ENCODE measurements at regions not wholly inside any gene's neighbourhood (a gene's known extent, or its start where the extent isn't known, plus 50 kb on each side); places are given as distances from the start of the nearest gene placed in this dataset.

- DNase-seq, result no peak
Observed at GRCh38 chr2:133667968-133668367, 99.7 kb upstream of the NCKAP5 start.

GRCh38 chr2:133668547-133668946 is 100.3 kb upstream of the NCKAP5 start:
- no peak for DNase-seq

- no peak for DNase-seq
Observed at GRCh38 chr2:133673305-133673905, 105.1 kb upstream of the NCKAP5 start.

- DNase-seq, result no peak
Observed at GRCh38 chr2:133674066-133674432, 105.8 kb upstream of the NCKAP5 start.

- DNase-seq, result no peak
Observed at GRCh38 chr2:133674433-133675331, 106.4 kb upstream of the NCKAP5 start.

- no peak for DNase-seq
Observed at GRCh38 chr2:133676392-133677130, 108.3 kb upstream of the NCKAP5 start.

- no peak for DNase-seq
Observed at GRCh38 chr2:133680343-133681049, 112.2 kb upstream of the NCKAP5 start.

GRCh38 chr2:133682347-133682746 is 114.1 kb upstream of the NCKAP5 start:
- DNase-seq, result no peak

- DNase-seq, result no peak
Observed at GRCh38 chr2:133682906-133683305, 114.6 kb upstream of the NCKAP5 start.

- no peak for DNase-seq
Observed at GRCh38 chr2:133685636-133686215, 117.5 kb upstream of the NCKAP5 start.

- no peak for DNase-seq
Observed at GRCh38 chr2:133690780-133691179, 122.5 kb upstream of the NCKAP5 start.

- no peak for DNase-seq
Observed at GRCh38 chr2:133691336-133691735, 123.1 kb upstream of the NCKAP5 start.

- no peak for DNase-seq
Observed at GRCh38 chr2:133705287-133705686, 137.0 kb upstream of the NCKAP5 start.

- DNase-seq, result no peak
Observed at GRCh38 chr2:133710613-133711012, 142.3 kb upstream of the NCKAP5 start.

GRCh38 chr2:133711201-133711600 is 142.9 kb upstream of the NCKAP5 start:
- no peak for DNase-seq

GRCh38 chr2:133711806-133712205 is 143.5 kb upstream of the NCKAP5 start:
- DNase-seq, result no peak

- DNase-seq, result no peak
Observed at GRCh38 chr2:133712369-133712768, 144.1 kb upstream of the NCKAP5 start.

- DNase-seq, result no peak
Observed at GRCh38 chr2:133713049-133713580, 144.9 kb upstream of the NCKAP5 start.

GRCh38 chr2:133716166-133716565 is 147.9 kb upstream of the NCKAP5 start:
- no peak for DNase-seq

- no peak for DNase-seq
Observed at GRCh38 chr2:133717497-133717896, 149.2 kb upstream of the NCKAP5 start.

- DNase-seq, result no peak
Observed at GRCh38 chr2:133718688-133719201, 150.5 kb upstream of the NCKAP5 start.

GRCh38 chr2:133720429-133720828 is 152.2 kb upstream of the NCKAP5 start:
- no peak for DNase-seq
